DOHH2 (cell line): ENCODE measurements at regions not wholly inside any gene's neighbourhood (a gene's known extent, or its start where the extent isn't known, plus 50 kb on each side); places are given as distances from the start of the nearest gene placed in this dataset.

Experiments used
- EZH2phosphoT487 ChIP-seq: fragments of 200-600 bp; sonication (generic); IDR thresholded peaks from 2 replicates; pipeline ENCODE4 v1.6.1; 2017; ENCODE audit warnings: borderline replicate concordance, mild to moderate bottlenecking, antibody characterized with exemption, low read length, moderate library complexity, mixed read lengths
- TF ChIP-seq, protein P1 (sequence below): fragments of 200-600 bp; sonication (generic); IDR thresholded peaks from one replicate; pipeline ENCODE4 v1.5.1; 2014; ENCODE audit warnings: antibody characterized with exemption, mild to moderate bottlenecking, low read depth, low read length; ENCODE audit not compliant: poor library complexity, severe bottlenecking

DNA sequence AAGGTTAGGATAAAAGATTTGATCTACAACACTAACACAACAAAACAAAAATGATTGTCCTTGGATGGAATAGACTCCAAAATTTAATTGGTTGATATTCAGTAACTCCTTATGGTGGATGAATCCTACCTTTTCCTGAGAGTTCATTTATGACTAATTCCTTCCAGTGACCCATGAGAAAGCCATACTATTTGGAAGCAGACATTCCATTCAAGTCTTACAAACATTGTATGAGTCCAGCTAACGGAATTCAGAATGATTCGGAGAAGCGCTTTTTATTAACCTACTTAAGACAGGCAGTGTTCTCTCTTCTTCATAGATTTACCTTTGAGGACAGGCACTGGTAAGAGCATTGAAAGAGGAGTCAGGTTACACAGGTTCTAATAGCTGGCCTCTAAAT lies 155.6 kb upstream of the ZNF648 start:
- TF ChIP-seq, protein P1, sequence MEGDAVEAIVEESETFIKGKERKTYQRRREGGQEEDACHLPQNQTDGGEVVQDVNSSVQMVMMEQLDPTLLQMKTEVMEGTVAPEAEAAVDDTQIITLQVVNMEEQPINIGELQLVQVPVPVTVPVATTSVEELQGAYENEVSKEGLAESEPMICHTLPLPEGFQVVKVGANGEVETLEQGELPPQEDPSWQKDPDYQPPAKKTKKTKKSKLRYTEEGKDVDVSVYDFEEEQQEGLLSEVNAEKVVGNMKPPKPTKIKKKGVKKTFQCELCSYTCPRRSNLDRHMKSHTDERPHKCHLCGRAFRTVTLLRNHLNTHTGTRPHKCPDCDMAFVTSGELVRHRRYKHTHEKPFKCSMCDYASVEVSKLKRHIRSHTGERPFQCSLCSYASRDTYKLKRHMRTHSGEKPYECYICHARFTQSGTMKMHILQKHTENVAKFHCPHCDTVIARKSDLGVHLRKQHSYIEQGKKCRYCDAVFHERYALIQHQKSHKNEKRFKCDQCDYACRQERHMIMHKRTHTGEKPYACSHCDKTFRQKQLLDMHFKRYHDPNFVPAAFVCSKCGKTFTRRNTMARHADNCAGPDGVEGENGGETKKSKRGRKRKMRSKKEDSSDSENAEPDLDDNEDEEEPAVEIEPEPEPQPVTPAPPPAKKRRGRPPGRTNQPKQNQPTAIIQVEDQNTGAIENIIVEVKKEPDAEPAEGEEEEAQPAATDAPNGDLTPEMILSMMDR, result no peak
- TF ChIP-seq EZH2phosphoT487, result no peak
